ENCODE measurements at regions not wholly inside any gene's neighbourhood (a gene's known extent, or its start where the extent isn't known, plus 50 kb on each side); places are given as distances from the start of the nearest gene placed in this dataset.

DNA sequence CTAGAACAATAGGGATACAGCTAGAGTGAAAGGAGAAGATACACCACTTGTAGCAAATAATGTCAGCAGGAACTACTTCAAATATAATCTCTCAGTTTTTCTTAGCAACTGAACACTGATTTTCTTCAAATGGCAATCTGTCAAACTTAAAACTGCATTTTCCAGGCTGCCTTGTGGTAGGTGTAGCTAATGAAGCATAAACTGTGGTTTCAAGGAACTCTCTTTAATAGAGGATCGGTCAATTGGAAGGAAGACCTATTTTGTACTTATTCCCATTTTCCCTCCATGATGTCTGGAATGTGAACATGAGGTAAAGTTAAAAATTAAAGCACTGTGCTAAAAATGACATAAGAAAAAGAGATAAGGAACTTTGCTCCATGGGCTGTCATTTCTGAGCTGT, 1261.9 kb downstream of the PCDH17 start:
- H3K4me3 Mint-ChIP-seq, result no peak overlapping the region
- H3K27ac Mint-ChIP-seq, result no peak overlapping the region
- H3K27me3 Mint-ChIP-seq, result no peaks in the 10 kb centered on the region
- POLR2A ChIA-PET, result no interaction called here
- CTCF ChIA-PET, result no interaction called here
- H3K9me3 Mint-ChIP-seq, result no peaks in the 10 kb centered on the region
- H3K4me1 Mint-ChIP-seq (ENCODE audit: low read depth), result no peaks in the 10 kb centered on the region
- intact Hi-C loops (cut with micrococcal nuclease), result no loop called here
- no peak for DNase-seq
- H3K36me3 Mint-ChIP-seq, result no peaks in the 10 kb centered on the region

DNA sequence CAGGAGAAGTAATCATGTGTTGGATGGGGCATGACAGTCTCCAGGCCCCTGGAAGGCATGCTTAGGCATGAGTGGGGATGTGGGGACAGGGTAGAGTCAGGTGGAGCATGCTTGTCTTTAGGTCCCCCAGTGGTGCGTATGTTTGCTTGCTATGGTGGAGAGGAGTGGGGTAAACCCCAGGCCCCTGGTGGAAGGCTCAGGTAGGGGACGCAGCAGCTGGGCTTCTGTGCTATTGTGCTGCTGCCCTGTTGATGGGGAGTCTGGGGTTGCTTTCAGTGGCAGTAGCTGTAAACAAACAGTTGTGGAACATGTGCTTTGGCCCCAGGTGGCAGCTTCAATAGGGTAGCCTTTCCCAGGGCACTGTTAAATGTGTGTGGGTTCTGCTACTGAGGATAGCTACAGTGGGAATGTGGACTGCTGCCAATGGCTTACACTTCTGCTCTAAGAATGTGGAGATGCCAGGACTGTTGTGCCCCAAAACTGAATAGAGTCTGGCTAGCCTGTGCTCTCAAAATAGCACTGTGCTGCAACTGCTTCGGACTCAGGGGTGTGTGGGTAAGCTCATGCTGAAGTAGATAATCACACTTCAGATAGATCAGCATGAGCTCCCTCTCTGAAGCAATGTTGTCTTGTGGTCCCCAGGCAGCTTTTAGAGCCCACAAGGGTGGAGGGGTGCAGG, 1257.3 kb downstream of the DIAPH3 start:
- H3K36me3 Mint-ChIP-seq, result no peaks in the 10 kb centered on the region

GRCh38 chr13:58907347-58907746, 1256.4 kb downstream of the DIAPH3 start:
- no peak for DNase-seq
- Mint-ChIP-seq H3K36me3 (no peaks in the 10 kb centered on the region), H3K4me1 (ENCODE audit: low read depth) (no peaks in the 10 kb centered on the region), H3K4me3 (no peak overlapping the region), H3K9me3 (no peaks in the 10 kb centered on the region), H3K27ac (no peak overlapping the region), H3K27me3 (no peaks in the 10 kb centered on the region)
- POLR2A ChIA-PET, result no interaction called here
- CTCF ChIA-PET, result no interaction called here
- intact Hi-C loops (cut with micrococcal nuclease), result no loop called here

More for the DNA sequence above, 1257.3 kb downstream of the DIAPH3 start:
- no peaks in the 10 kb centered on the region for H3K4me1 Mint-ChIP-seq (ENCODE audit: low read depth)
- no peaks in the 10 kb centered on the region for H3K27me3 Mint-ChIP-seq
- ChIA-PET POLR2A (no interaction called here), CTCF (no interaction called here)
- H3K9me3 Mint-ChIP-seq, result no peaks in the 10 kb centered on the region
- H3K27ac Mint-ChIP-seq, result no peak overlapping the region
- intact Hi-C loops (cut with micrococcal nuclease), result no loop called here
- H3K4me3 Mint-ChIP-seq, result no peak overlapping the region
- DNase-seq, result no peak

- no peak overlapping the region for H3K27ac Mint-ChIP-seq
- no peaks in the 10 kb centered on the region for H3K27me3 Mint-ChIP-seq
- no peaks in the 10 kb centered on the region for H3K4me1 Mint-ChIP-seq (ENCODE audit: low read depth)
- POLR2A ChIA-PET, result no interaction called here
- intact Hi-C loops (cut with micrococcal nuclease), result no loop called here
- H3K36me3 Mint-ChIP-seq, result no peaks in the 10 kb centered on the region
- DNase-seq, result no peak
- no peaks in the 10 kb centered on the region for H3K9me3 Mint-ChIP-seq
- CTCF ChIA-PET, result no interaction called here
- H3K4me3 Mint-ChIP-seq, result no peak overlapping the region
Observed at GRCh38 chr13:58908019-58908679, 1255.6 kb downstream of the DIAPH3 start.

DNA sequence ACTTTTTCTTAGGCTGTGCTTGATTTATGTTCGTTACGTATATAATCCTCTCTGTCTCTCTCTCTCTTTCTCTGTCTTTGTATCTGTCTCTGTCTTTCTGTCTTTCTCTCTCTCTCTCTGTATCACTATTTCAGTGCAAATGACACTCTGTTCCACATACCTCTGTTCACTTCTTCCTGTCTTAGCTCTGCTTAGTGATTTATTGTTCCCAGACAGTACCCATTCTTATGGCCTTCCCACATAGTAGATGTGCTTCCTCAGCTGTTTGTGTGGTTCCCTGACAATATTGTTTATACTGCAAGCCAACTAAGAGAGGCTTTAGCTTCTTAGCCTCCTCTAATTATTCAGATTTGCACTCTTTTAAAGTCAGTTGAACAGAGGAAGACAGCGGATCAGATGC, 1244.2 kb downstream of the DIAPH3 start:
- H3K27me3 Mint-ChIP-seq, result no peaks in the 10 kb centered on the region
- no peak overlapping the region for H3K27ac Mint-ChIP-seq
- no peak for DNase-seq
- ChIA-PET CTCF (no interaction called here), POLR2A (no interaction called here)
- no peak overlapping the region for H3K4me3 Mint-ChIP-seq
- H3K4me1 Mint-ChIP-seq (ENCODE audit: low read depth), result no peaks in the 10 kb centered on the region
- no peaks in the 10 kb centered on the region for H3K36me3 Mint-ChIP-seq
- intact Hi-C loops (cut with micrococcal nuclease), result no loop called here
- H3K9me3 Mint-ChIP-seq, result peaks cover 6% of the 10 kb centered on the region

GRCh38 chr13:58921129-58921528, 1242.6 kb downstream of the DIAPH3 start:
- DNase-seq, result no peak
- H3K27me3 Mint-ChIP-seq, result no peaks in the 10 kb centered on the region
- intact Hi-C loops (cut with micrococcal nuclease), result no loop called here
- ChIA-PET POLR2A (no interaction called here), CTCF (no interaction called here)
- H3K4me3 Mint-ChIP-seq, result no peak overlapping the region
- H3K9me3 Mint-ChIP-seq, result peaks cover 5% of the 10 kb centered on the region
- no peaks in the 10 kb centered on the region for H3K36me3 Mint-ChIP-seq
- H3K4me1 Mint-ChIP-seq (ENCODE audit: low read depth), result no peaks in the 10 kb centered on the region
- H3K27ac Mint-ChIP-seq, result no peak overlapping the region

GRCh38 chr13:58926858-58927257, 1236.9 kb downstream of the DIAPH3 start:
- H3K9me3 Mint-ChIP-seq, result peaks cover 8% of the 10 kb centered on the region
- H3K4me1 Mint-ChIP-seq (ENCODE audit: low read depth), result no peaks in the 10 kb centered on the region
- CTCF ChIA-PET, result no interaction called here
- intact Hi-C loops (cut with micrococcal nuclease), result no loop called here
- no peaks in the 10 kb centered on the region for H3K27me3 Mint-ChIP-seq
- no peak overlapping the region for H3K27ac Mint-ChIP-seq
- no peaks in the 10 kb centered on the region for H3K36me3 Mint-ChIP-seq
- no peak overlapping the region for H3K4me3 Mint-ChIP-seq
- POLR2A ChIA-PET, result no interaction called here
- DNase-seq, result no peak

DNA sequence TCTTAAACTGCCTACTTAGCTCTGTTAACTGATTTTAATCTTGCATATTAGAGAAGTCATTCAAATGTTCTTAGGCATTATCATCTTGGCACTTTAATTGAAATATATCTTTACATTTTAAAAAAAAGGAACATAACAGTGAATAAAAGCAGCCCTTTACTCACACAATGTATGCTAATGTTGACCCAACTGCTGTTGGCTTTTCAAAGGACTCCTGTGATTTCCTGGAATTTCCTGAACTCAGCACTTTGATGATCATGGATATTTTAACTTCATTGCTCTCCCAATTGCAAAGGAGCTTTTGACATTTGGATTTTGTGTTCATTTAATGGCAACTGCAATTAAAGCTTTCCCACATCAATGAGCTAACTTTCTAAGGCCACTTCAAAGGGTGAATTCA, 1230.3 kb downstream of the DIAPH3 start:
- Mint-ChIP-seq H3K27me3 (no peaks in the 10 kb centered on the region), H3K4me3 (no peak overlapping the region), H3K9me3 (no peaks in the 10 kb centered on the region), H3K36me3 (no peaks in the 10 kb centered on the region), H3K27ac (no peak overlapping the region), H3K4me1 (ENCODE audit: low read depth) (no peaks in the 10 kb centered on the region)
- no peak for DNase-seq
- intact Hi-C loops (cut with micrococcal nuclease), result no loop called here
- ChIA-PET CTCF (no interaction called here), POLR2A (no interaction called here)

DNA sequence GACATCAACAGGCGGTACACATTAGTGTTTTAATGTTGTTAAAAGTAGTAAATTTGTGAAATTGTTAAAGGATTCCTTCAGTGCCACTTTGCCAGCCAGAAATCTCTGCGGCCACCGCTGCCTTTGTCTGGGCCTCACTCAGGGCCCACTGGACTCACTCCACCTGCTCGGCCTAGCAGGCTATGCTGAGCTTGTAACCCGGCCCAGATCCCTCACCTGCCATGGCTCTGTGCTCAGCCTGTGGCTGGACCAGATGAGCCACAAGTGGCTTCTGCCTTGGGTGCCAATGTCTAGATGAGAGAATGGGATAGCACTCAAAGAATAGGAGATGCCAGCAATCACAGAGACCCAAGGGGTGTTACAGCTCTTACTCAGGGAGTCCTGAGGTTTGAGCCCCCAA, 1228.0 kb downstream of the DIAPH3 start:
- Mint-ChIP-seq H3K27me3 (no peaks in the 10 kb centered on the region), H3K9me3 (no peaks in the 10 kb centered on the region), H3K4me1 (ENCODE audit: low read depth) (no peaks in the 10 kb centered on the region), H3K4me3 (no peak overlapping the region), H3K36me3 (no peaks in the 10 kb centered on the region), H3K27ac (no peak overlapping the region)
- intact Hi-C loops (cut with micrococcal nuclease), result no loop called here
- no peak for DNase-seq
- POLR2A ChIA-PET, result no interaction called here
- CTCF ChIA-PET, result no interaction called here

DNA sequence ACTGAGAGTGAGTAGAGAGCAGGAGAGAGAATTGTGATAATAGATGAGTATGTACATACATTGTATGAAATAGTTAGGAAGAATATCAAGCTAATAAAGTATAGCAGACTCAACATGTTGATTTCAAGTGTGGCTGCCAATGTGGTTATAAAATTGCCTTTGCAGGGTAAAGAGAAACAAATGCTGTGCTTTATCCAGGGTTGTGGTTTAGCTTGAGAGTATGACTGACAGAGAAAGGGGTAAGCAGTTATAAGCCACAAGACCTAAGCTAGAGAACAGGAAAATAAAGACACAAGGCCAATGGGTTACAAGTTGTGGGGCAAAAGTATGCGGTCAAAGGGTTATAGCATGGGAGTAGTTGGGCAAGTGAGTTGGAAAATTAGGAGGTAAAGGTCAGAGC, 1217.5 kb downstream of the DIAPH3 start:
- no peak for DNase-seq
- intact Hi-C loops (cut with micrococcal nuclease), result no loop called here
- Mint-ChIP-seq H3K27ac (no peak overlapping the region), H3K4me3 (no peak overlapping the region), H3K4me1 (ENCODE audit: low read depth) (no peaks in the 10 kb centered on the region), H3K27me3 (no peaks in the 10 kb centered on the region), H3K9me3 (peaks cover 22% of the 10 kb centered on the region), H3K36me3 (no peaks in the 10 kb centered on the region)
- ChIA-PET POLR2A (no interaction called here), CTCF (no interaction called here)

- CTCF ChIA-PET, result no interaction called here
- no peaks in the 10 kb centered on the region for H3K27me3 Mint-ChIP-seq
- H3K36me3 Mint-ChIP-seq, result no peaks in the 10 kb centered on the region
- H3K9me3 Mint-ChIP-seq, result peaks cover 22% of the 10 kb centered on the region
- DNase-seq, result no peak
- H3K27ac Mint-ChIP-seq, result no peak overlapping the region
- H3K4me3 Mint-ChIP-seq, result no peak overlapping the region
- intact Hi-C loops (cut with micrococcal nuclease), result no loop called here
- POLR2A ChIA-PET, result no interaction called here
- no peaks in the 10 kb centered on the region for H3K4me1 Mint-ChIP-seq (ENCODE audit: low read depth)
Observed at GRCh38 chr13:58949646-58950045, 1214.1 kb downstream of the DIAPH3 start.

DNA sequence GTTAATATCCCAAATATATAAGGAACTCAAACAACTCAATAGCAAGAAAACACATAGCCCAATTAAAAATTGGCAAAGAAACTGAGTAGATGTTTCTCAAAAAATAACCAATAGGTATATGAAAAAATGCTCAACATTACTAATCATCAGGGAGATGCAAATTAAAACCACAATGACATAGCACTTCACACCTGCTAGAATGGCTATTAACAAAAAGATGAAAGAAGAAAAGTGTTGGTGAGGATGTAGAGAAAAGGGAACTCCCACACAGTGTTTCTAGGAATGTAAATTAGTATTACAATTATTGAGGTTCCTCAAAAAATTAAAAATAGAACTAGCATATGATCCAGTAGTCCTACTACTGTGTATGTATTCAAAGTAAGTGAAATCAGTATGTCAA, 1212.8 kb downstream of the DIAPH3 start:
- no peaks in the 10 kb centered on the region for H3K27me3 Mint-ChIP-seq
- ChIA-PET POLR2A (no interaction called here), CTCF (no interaction called here)
- H3K4me3 Mint-ChIP-seq, result no peak overlapping the region
- H3K4me1 Mint-ChIP-seq (ENCODE audit: low read depth), result no peaks in the 10 kb centered on the region
- no peak overlapping the region for H3K27ac Mint-ChIP-seq
- H3K36me3 Mint-ChIP-seq, result no peaks in the 10 kb centered on the region
- intact Hi-C loops (cut with micrococcal nuclease), result no loop called here
- no peak for DNase-seq
- H3K9me3 Mint-ChIP-seq, result peaks cover 22% of the 10 kb centered on the region

DNA sequence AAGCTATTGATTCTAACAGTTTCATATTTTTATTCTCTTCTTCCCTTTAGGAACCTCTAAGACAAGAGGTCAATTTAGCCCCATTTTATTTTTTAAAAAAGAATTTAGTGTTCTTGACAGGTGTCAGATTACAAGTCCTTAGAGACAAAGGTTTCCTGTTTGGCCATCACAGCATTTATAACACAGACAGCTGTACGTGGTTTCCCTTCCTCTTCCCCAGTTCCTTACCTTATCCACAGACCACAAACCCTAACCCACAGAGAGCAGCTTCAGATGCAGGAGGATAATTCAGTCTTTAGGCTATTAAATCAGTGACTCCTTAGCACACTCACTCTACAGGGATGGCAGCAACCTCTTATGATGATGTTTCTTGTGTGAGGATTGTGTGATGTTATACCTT, 1210.1 kb downstream of the DIAPH3 start:
- H3K4me1 Mint-ChIP-seq (ENCODE audit: low read depth), result no peaks in the 10 kb centered on the region
- CTCF ChIA-PET, result no interaction called here
- no peak overlapping the region for H3K27ac Mint-ChIP-seq

More for the DNA sequence above, 1210.1 kb downstream of the DIAPH3 start:
- Mint-ChIP-seq H3K9me3 (peaks cover 22% of the 10 kb centered on the region), H3K27me3 (no peaks in the 10 kb centered on the region), H3K36me3 (no peaks in the 10 kb centered on the region), H3K4me3 (no peak overlapping the region)
- no peak for DNase-seq
- POLR2A ChIA-PET, result no interaction called here
- intact Hi-C loops (cut with micrococcal nuclease), result no loop called here
